Pancreas (tissue), 10 donors: ENCODE measurements at regions not wholly inside any gene's neighbourhood (a gene's known extent, or its start where the extent isn't known, plus 50 kb on each side); places are given as distances from the start of the nearest gene placed in this dataset.

Experiments used
- ATAC-seq, 4 donors: fragments of 200-7000 bp; cut with Tn5 transposase; one replicate each; pipeline versions ENCODE4 v1.8.0 to v1.9.1; 2020; ENCODE audit warnings: mild to moderate bottlenecking in 4 of 4, moderate library complexity in 4 of 4
- DNase-seq, 6 donors: peaks; one replicate each; pipeline ENCODE4 v3.0.0-alpha.2; 2020
- FAIRE-seq: peaks from 2 replicates; lab custom pipeline; 2012; peaks lifted over from hg19 to GRCh38; lab: Jason Lieb, UNC
- H3K27ac ChIP-seq, 4 donors: fragments of 200-600 bp; sonication (generic); 1 replicate in 3 of 4; 2 replicates in 1 of 4; pipeline versions ENCODE4 v1.5.0 to v1.8.0; 2020
- H3K27me3 ChIP-seq, 4 donors: fragments of 200-600 bp; one replicate each; pipeline ENCODE4 v1.8.0; 2021
- H3K36me3 ChIP-seq, 3 donors: fragments of 200-600 bp; sonication (generic) in 1 of 3; one replicate each; pipeline versions ENCODE4 v1.5.0 to v1.8.0; 2020 to 2021
- H3K4me1 ChIP-seq, 3 donors: fragments of 200-600 bp; one replicate each; pipeline ENCODE4 v1.8.0; 2021
- H3K4me3 ChIP-seq, 4 donors: fragments of 200-600 bp; sonication (generic) in 2 of 4; one replicate each; pipeline versions ENCODE4 v1.5.0 to v1.8.0; 2020 to 2021
- H3K9me3 ChIP-seq, 4 donors: fragments of 200-600 bp; one replicate each; pipeline ENCODE4 v1.8.0; 2021
- CTCF ChIP-seq, 4 donors: fragments of 200-600 bp; sonication (generic) in 3 of 4; IDR thresholded peaks; one replicate each; pipeline versions ENCODE4 v1.5.0 to v1.8.0; 2021; ENCODE audit warnings: antibody characterized with exemption in 4 of 4
- WGBS, 2 donors: extraction: QIAGEN DNeasy Blood & Tissue Kit; methylation state at CpG; one replicate each; pipeline ENCODE4 v1.1.7; 2013; 5-methylcytosine and 5-hydroxymethylcytosine counted together
- intact Hi-C, 3 donors: fragments of 100-400 bp; cut with DNase I; formaldehyde crosslinking; loops; one replicate each; pipeline versions ENCODE4 v1.11.1 to v1.14.2; 2022
- donor health status: healthy with polysubstance abuse.
- donor health status: DM: no; HTN: no; CAD: no; lungs with moderate emphysema.
- donor health status: DM: no; HTN: no; CAD: no.
- donor health status: control.
- donor health status: control.
- donor health status: Bipolar disorder and iron deficiency.
- donor health status: DM: yes; HTN: yes; CAD: no.
- donor health status: DM: no; HTN: no; CAD: no.
- donor health status: DM: no; HTN: no; CAD: no.
- donor health status: DM: yes; HTN: yes; CAD: no.

DNA sequence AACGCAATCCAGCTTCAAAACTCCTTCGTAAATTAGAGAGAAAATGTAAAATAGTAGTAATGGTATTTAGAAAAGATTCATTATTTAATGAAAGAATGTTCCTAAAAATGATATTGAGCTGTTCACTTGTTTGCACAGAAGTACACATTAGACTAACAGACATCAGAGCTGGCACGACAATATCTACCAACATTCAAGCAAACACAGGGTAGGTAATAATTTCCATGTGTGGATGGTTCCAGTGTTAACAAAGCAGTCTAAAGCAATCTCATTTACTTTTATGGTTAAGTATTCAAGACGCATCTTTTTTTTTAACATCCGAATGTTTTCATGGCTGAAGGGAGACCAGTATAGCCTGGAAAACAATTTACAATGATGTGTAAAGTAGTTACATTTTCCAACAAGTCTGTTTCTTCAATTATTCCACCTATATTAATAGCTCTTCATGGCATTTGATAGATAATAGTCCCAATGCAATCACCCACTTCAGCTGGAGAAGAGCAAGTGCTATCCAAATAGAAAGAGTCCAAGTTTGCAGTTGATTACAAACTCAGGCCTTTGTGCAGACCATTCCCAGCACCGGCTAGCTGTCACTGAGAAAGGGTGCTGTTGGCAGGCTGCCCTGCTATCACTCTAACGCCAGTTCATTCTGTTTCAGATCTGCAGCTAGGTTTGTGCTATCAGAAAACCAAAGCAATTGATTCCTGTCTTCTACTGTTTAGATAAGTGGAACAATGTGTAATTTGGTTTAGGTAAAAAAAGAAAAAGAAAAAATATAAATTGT, 458.8 kb downstream of the DTWD2 start:
- H3K9me3 ChIP-seq: no peaks in the 10 kb centered on the region
- intact Hi-C loops: no loop called here
- H3K27me3 ChIP-seq: no peaks in the 10 kb centered on the region
- FAIRE-seq: no peak
- no peak overlapping the region for H3K27ac ChIP-seq
- no peak for DNase-seq
- H3K4me3 ChIP-seq: no peak overlapping the region
- ATAC-seq: no peak
- H3K36me3 ChIP-seq: no peaks in the 10 kb centered on the region
- H3K4me1 ChIP-seq: no peaks in the 10 kb centered on the region
- 61 to 62% methylated on average over 7 of the region's 7 CpGs for WGBS, 2 donors
- TF ChIP-seq CTCF (IDR thresholded peaks at IDR 0.05): no peak

GRCh38 chr5:118522626-118523025, 465.7 kb downstream of the DTWD2 start:
- H3K4me3 ChIP-seq: no peak overlapping the region
- H3K27me3 ChIP-seq: no peaks in the 10 kb centered on the region
- no peaks in the 10 kb centered on the region for H3K4me1 ChIP-seq
- ATAC-seq (no peak), FAIRE-seq (no peak), DNase-seq (no peak)
- intact Hi-C loops: no loop called here
- H3K36me3 ChIP-seq: no peaks in the 10 kb centered on the region
- H3K27ac ChIP-seq: no peak overlapping the region
- TF ChIP-seq CTCF (IDR thresholded peaks at IDR 0.05): no peak
- H3K9me3 ChIP-seq: no peaks in the 10 kb centered on the region

GRCh38 chr5:118520771-118521415, 467.5 kb downstream of the DTWD2 start:
- H3K27ac ChIP-seq: no peak overlapping the region
- H3K4me1 ChIP-seq: no peaks in the 10 kb centered on the region
- no peak for FAIRE-seq
- H3K27me3 ChIP-seq: no peaks in the 10 kb centered on the region
- no peaks in the 10 kb centered on the region for H3K36me3 ChIP-seq
- H3K4me3 ChIP-seq: no peak overlapping the region
- ATAC-seq: no peak
- TF ChIP-seq CTCF (IDR thresholded peaks at IDR 0.05): no peak
- 79 to 88% methylated on average over 3 of the region's 3 CpGs for WGBS, 2 donors
- no peaks in the 10 kb centered on the region for H3K9me3 ChIP-seq
- DNase-seq: no peak
- intact Hi-C loops: no loop called here

- no peak for TF ChIP-seq CTCF (IDR thresholded peaks at IDR 0.05)
- intact Hi-C loops: no loop called here
- no peaks in the 10 kb centered on the region for H3K27me3 ChIP-seq
- no peaks in the 10 kb centered on the region for H3K4me1 ChIP-seq
- 49 to 50% methylated on average over 1 of the region's 1 CpG for WGBS, 2 donors
- no peak for DNase-seq
- no peaks in the 10 kb centered on the region for H3K9me3 ChIP-seq
- no peak overlapping the region for H3K4me3 ChIP-seq
- no peaks in the 10 kb centered on the region for H3K36me3 ChIP-seq
- no peak for ATAC-seq
- FAIRE-seq: no peak
- no peak overlapping the region for H3K27ac ChIP-seq
Measured at GRCh38 chr5:118519466-118519865, 468.9 kb downstream of the DTWD2 start.

- H3K36me3 ChIP-seq: no peaks in the 10 kb centered on the region
- DNase-seq (no peak), ATAC-seq (no peak), FAIRE-seq (no peak)
- no peak overlapping the region for H3K27ac ChIP-seq
- intact Hi-C loops: no loop called here
- H3K9me3 ChIP-seq: no peaks in the 10 kb centered on the region
- no peak overlapping the region for H3K4me3 ChIP-seq
- 89 to 95% methylated on average over 3 of the region's 3 CpGs for WGBS, 2 donors
- no peaks in the 10 kb centered on the region for H3K27me3 ChIP-seq
- H3K4me1 ChIP-seq: no peaks in the 10 kb centered on the region
- TF ChIP-seq CTCF (IDR thresholded peaks at IDR 0.05): no peak
Measured at GRCh38 chr5:118518720-118519119, 469.6 kb downstream of the DTWD2 start.
